Endothelial cell of umbilical vein (primary cell): ENCODE measurements at regions not wholly inside any gene's neighbourhood (a gene's known extent, or its start where the extent isn't known, plus 50 kb on each side); places are given as distances from the start of the nearest gene placed in this dataset.

Experiments
- BruUV-seq: library from RNA; stranded (reverse); fragments of 400-500 nt; replicated peaks from 2 replicates; lab custom pipeline; 2021; lab: Mats Ljungman, UMichigan
- CTCF ChIA-PET: fragments of 300-600, 350-600 bp; sonication (Branson Sonifier 250); formaldehyde crosslinking; loops from one replicate; lab custom pipeline; 2021; ENCODE audit warnings: antibody characterized with exemption, inconsistent platforms; lab: Charles Lee
- POLR2A ChIA-PET: fragments of 300-600, 350-600 bp; sonication (Branson Sonifier 250); formaldehyde crosslinking; loops from one replicate; lab custom pipeline; 2021; ENCODE audit warnings: antibody characterized with exemption, inconsistent platforms; lab: Charles Lee
- DNase-seq: peaks from one replicate; pipeline ENCODE4 v3.0.0-alpha.2; 2011; ENCODE audit warnings: low read depth, low spot score
- FAIRE-seq: peaks from 2 replicates; lab custom pipeline; 2011; peaks lifted over from hg19 to GRCh38; lab: Jason Lieb, UNC
- H2AFZ ChIP-seq: 2 replicates; pipeline ENCODE4 v1.6.0; 2012; ENCODE audit warnings: low read depth, low read length, control low read depth, inconsistent platforms
- H3K27ac ChIP-seq: 2 replicates; pipeline ENCODE4 v1.5.1; 2011; ENCODE audit warnings: low read depth, mild to moderate bottlenecking, control low read depth, low read length, moderate library complexity; ENCODE audit not compliant: insufficient read depth
- H3K27me3 ChIP-seq, 2 experiments: 2 replicates each; pipeline versions ENCODE4 v1.6.0 to v1.6.1; 2011; ENCODE audit warnings: low read length in 2 of 2, mixed read lengths in 1 of 2; ENCODE audit not compliant: control insufficient read depth in 2 of 2, insufficient read depth in 2 of 2
- H3K36me3 ChIP-seq, 2 experiments: 2 replicates in 1 of 2; 3 replicates in 1 of 2; pipeline ENCODE4 v1.5.1; 2011; ENCODE audit warnings: low read length in 2 of 2, mild to moderate bottlenecking in 1 of 2, moderate library complexity in 1 of 2; ENCODE audit not compliant: control insufficient read depth in 2 of 2, insufficient read depth in 2 of 2; ENCODE audit errors: extremely low read depth in 1 of 2
- H3K4me1 ChIP-seq: 3 replicates; pipeline ENCODE4 v1.5.1; 2011; ENCODE audit warnings: mild to moderate bottlenecking, low read length; ENCODE audit not compliant: control insufficient read depth, insufficient read depth; ENCODE audit errors: extremely low read depth
- H3K4me2 ChIP-seq: 2 replicates; pipeline ENCODE4 v1.6.1; 2011; ENCODE audit warnings: low read length, control low read depth, mixed read lengths; ENCODE audit not compliant: insufficient read depth
- H3K4me3 ChIP-seq, 3 experiments: fragments of 200-600 bp in 1 of 3; sonication (generic), shearing (Covaris generic) in 1 of 3; replicated peaks in 1 of 3; 2 replicates each; pipeline ENCODE4 v1.5.1; 2011 to 2016; ENCODE audit warnings: control low read depth in 3 of 3, low read length in 3 of 3, mild to moderate bottlenecking in 2 of 3, inconsistent platforms in 1 of 3, low read depth in 1 of 3, moderate library complexity in 1 of 3; ENCODE audit not compliant: insufficient read depth in 1 of 3
- H3K79me2 ChIP-seq: 2 replicates; pipeline ENCODE4 v1.6.0; 2012; ENCODE audit warnings: low read length, inconsistent platforms; ENCODE audit not compliant: control insufficient read depth, insufficient read depth
- H3K9ac ChIP-seq: replicated peaks from 2 replicates; pipeline ENCODE3; 2011; ENCODE audit warnings: low read length, control low read depth; ENCODE audit not compliant: insufficient read depth; ENCODE audit errors: extremely low read depth
- H3K9me1 ChIP-seq: replicated peaks from 3 replicates; pipeline ENCODE4 v1.6.0; 2011; ENCODE audit warnings: mild to moderate bottlenecking, low read length; ENCODE audit not compliant: control insufficient read depth, insufficient read depth; ENCODE audit errors: extremely low read depth
- H3K9me3 ChIP-seq: replicated peaks from 2 replicates; pipeline ENCODE4 v1.5.1; 2012; ENCODE audit warnings: low read length, inconsistent platforms; ENCODE audit not compliant: control insufficient read depth, insufficient read depth
- H4K20me1 ChIP-seq: replicated peaks from 2 replicates; pipeline ENCODE3; 2011; ENCODE audit warnings: mild to moderate bottlenecking, low read length; ENCODE audit not compliant: control insufficient read depth, insufficient read depth; ENCODE audit errors: extremely low read depth
- EZH2 ChIP-seq: IDR thresholded peaks from 2 replicates; pipeline ENCODE4 v1.6.1; 2012; ENCODE audit warnings: borderline replicate concordance, low read depth, mild to moderate bottlenecking, moderate library complexity, low read length, inconsistent platforms; ENCODE audit not compliant: severe bottlenecking
- FOS ChIP-seq: IDR thresholded peaks from 2 replicates; pipeline ENCODE4 v1.6.1; 2011; ENCODE audit warnings: mild to moderate bottlenecking, low read length, moderate library complexity, borderline replicate concordance; ENCODE audit not compliant: insufficient read depth
- GATA2 ChIP-seq: IDR thresholded peaks from 2 replicates; pipeline ENCODE4 v1.7.0; 2011; ENCODE audit warnings: low read depth, mild to moderate bottlenecking, moderate library complexity, mixed read lengths, low read length; ENCODE audit not compliant: insufficient read length, insufficient read depth
- JUN ChIP-seq: IDR thresholded peaks from 2 replicates; pipeline ENCODE4 v1.6.1; 2011; ENCODE audit warnings: borderline replicate concordance, low read depth; ENCODE audit not compliant: insufficient read length, insufficient read depth
- MYC ChIP-seq: IDR thresholded peaks from one replicate; pipeline ENCODE4 v1.6.1; 2011; ENCODE audit warnings: mild to moderate bottlenecking, low read depth, low read length
- POLR2A ChIP-seq: IDR thresholded peaks from 2 replicates; pipeline ENCODE4 v1.6.1; 2012; ENCODE audit warnings: low read depth, mild to moderate bottlenecking, control low read depth, low read length
- POLR2AphosphoS5 ChIP-seq: IDR thresholded peaks from 2 replicates; pipeline ENCODE4 v1.6.1; 2012; ENCODE audit warnings: low read depth, mild to moderate bottlenecking, control low read depth, low read length, moderate library complexity; ENCODE audit not compliant: insufficient read depth
- dilution Hi-C: fragments of 300-500 bp; cut with MboI; formaldehyde crosslinking; loops from one replicate; pipeline ENCODE4 v1.15.0; 2019; ENCODE audit warnings: low sequenced_read_pairs; ENCODE audit not compliant: extremely low pct_ligation_motif_present
- intact Hi-C: fragments of 100-400 bp; cut with micrococcal nuclease; formaldehyde crosslinking; loops from one replicate; pipeline ENCODE4 v1.10.0; 2022
- TF ChIP-seq, protein P1 (sequence below), 2 donors: IDR thresholded peaks; 1 replicate in 1 of 2; 2 replicates in 1 of 2; pipeline ENCODE4 v1.5.1; 2011; ENCODE audit warnings: low read length in 2 of 2, mild to moderate bottlenecking in 2 of 2, moderate library complexity in 2 of 2, control low read depth in 1 of 2, inconsistent platforms in 1 of 2, low read depth in 1 of 2; ENCODE audit not compliant: insufficient read depth in 1 of 2; ENCODE audit errors: extremely low read depth in 1 of 2
- TF ChIP-seq, protein P2 (sequence below): IDR thresholded peaks from 2 replicates; pipeline ENCODE4 v1.6.1; 2011; ENCODE audit not compliant: insufficient read depth, insufficient read length

DNA sequence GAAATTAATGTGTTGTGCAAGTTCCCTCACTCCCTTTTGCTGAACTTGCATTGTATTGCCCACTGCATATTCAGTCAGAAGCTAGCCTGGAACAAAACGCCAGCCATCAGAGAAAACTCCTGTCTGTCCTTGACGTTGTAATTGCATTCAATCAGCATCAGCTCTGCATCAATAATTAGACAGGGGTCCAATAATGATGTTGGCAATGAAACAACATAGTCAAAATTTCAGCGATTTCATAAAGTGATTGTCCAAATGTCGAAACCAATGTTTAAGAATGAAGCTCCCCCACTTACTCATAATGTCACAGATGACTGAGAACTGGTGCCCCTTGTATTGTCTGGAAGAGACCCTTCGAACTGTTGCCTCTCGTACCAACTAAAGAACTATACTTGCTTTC, 504.2 kb upstream of the TENM3 start:
- dilution Hi-C loops (no loop called here), intact Hi-C loops (no loop called here)
- ChIA-PET CTCF (no interaction called here), POLR2A (no interaction called here)
- Histone ChIP-seq H3K9me3 (peaks cover 6% of the 10 kb centered on the region), H3K4me3 (no peak overlapping the region), H4K20me1 (no peaks in the 10 kb centered on the region), H3K27me3 (no peaks in the 10 kb centered on the region), H3K79me2 (no peaks in the 10 kb centered on the region), H3K9me1 (no peaks in the 10 kb centered on the region), H3K36me3 (no peaks in the 10 kb centered on the region), H3K27ac (no peak overlapping the region), H2AFZ (no peak overlapping the region), H3K9ac (no peak overlapping the region), H3K4me2 (no peak overlapping the region), H3K4me1 (no peaks in the 10 kb centered on the region)
- FAIRE-seq, result no peak
- no peak for TF ChIP-seq GATA2
- no peak for TF ChIP-seq MYC
- TF ChIP-seq POLR2AphosphoS5, result no peak
- no peak for TF ChIP-seq POLR2A
- TF ChIP-seq, protein P1, sequence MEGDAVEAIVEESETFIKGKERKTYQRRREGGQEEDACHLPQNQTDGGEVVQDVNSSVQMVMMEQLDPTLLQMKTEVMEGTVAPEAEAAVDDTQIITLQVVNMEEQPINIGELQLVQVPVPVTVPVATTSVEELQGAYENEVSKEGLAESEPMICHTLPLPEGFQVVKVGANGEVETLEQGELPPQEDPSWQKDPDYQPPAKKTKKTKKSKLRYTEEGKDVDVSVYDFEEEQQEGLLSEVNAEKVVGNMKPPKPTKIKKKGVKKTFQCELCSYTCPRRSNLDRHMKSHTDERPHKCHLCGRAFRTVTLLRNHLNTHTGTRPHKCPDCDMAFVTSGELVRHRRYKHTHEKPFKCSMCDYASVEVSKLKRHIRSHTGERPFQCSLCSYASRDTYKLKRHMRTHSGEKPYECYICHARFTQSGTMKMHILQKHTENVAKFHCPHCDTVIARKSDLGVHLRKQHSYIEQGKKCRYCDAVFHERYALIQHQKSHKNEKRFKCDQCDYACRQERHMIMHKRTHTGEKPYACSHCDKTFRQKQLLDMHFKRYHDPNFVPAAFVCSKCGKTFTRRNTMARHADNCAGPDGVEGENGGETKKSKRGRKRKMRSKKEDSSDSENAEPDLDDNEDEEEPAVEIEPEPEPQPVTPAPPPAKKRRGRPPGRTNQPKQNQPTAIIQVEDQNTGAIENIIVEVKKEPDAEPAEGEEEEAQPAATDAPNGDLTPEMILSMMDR (IDR thresholded peaks at IDR 0.05; ENCODE audit: extremely low read depth in 1 of 2, insufficient read depth in 1 of 2, low read depth in 1 of 2, low read length in 2 of 2), result no peak
- TF ChIP-seq FOS, result no peak
- TF ChIP-seq, protein P2, sequence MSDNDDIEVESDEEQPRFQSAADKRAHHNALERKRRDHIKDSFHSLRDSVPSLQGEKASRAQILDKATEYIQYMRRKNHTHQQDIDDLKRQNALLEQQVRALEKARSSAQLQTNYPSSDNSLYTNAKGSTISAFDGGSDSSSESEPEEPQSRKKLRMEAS, result no peak
- no peak for TF ChIP-seq EZH2
- no peak for TF ChIP-seq JUN
- no peak for DNase-seq
- BruUV-seq, result no TSS peak
